ENCODE measurements at regions not wholly inside any gene's neighbourhood (a gene's known extent, or its start where the extent isn't known, plus 50 kb on each side); places are given as distances from the start of the nearest gene placed in this dataset.
"Not testable (repeated sequence)": the region's sequence is repeated elsewhere in the genome, so short reads cannot be mapped to it uniquely, and the experiment has no call there.

GRCh38 chr2:187782301-187782700 is 228.1 kb upstream of the TFPI start:
- DNase-seq (ENCODE audit: low read depth, low spot score), result no peak

DNA sequence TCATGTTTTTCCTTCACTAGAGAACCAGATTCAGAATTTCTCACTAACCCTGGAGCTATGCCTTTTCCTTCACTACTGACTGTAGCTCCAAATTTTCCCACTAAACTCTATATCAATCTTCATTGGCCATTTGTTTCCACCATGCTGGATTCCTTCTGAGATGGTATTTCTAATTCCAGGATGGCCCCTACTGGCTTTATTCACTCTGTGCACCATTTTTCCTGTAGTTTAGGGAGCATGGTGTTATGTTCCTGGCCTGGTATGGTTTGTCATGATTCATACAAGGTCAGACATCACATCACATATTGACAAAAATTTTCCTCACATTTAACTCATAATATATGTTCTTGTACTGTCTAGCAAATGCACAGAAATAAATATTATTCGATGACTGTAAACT is 229.2 kb upstream of the TFPI start:
- DNase-seq (ENCODE audit: low read depth, low spot score), result no peak

GRCh38 chr2:187784138-187784537 is 229.9 kb upstream of the TFPI start:
- not testable (repeated sequence) for DNase-seq (ENCODE audit: low read depth, low spot score)

- DNase-seq (ENCODE audit: low read depth, low spot score), result no peak
Observed at GRCh38 chr2:187799601-187800000, 245.4 kb upstream of the TFPI start.

- no peak for DNase-seq (ENCODE audit: low read depth, low spot score)
Observed at GRCh38 chr2:187803816-187804215, 249.6 kb upstream of the TFPI start.

DNA sequence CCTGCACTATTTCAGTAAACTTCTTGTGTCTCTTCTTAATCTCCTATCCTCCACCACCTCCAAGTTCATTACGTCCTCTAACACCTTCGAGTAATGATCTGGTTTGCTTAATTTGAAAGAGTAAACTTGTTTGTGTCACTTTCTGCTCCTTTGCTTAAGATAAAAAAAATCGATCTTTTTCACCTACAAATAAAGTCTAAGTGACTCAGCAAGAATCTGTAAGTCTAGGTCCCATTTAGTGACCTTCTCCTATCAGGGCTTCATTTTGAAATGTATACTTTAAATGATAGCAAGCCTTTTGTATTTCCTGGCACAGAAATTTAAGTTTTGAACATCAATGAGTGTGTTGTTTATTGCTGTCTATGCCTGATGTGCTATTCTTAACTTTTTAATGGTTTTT is 260.9 kb upstream of the TFPI start:
- no peak for DNase-seq (ENCODE audit: low read depth, low spot score)

DNA sequence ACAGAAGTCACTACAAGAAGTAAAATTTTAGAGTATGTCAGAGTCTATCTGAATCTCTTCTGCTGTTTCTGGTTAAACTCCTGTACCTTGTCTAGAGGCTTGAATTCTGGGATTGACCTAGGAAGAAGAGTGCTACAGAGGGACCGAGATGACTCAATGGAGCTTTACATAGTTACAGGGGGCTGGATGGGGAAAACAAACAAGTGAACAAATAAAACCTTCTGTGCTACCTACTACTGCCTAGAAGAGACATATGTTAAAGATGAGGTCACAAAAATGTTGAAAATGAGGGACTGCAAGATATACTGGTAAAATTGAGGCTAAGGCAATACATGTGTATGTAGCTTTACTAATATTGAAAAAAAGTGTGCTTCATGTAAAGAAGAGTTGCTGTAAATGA is 265.4 kb upstream of the TFPI start:
- DNase-seq (ENCODE audit: low read depth, low spot score), result no peak

GRCh38 chr2:187825108-187825507 is 270.9 kb upstream of the TFPI start:
- DNase-seq (ENCODE audit: low read depth, low spot score), result no peak

DNA sequence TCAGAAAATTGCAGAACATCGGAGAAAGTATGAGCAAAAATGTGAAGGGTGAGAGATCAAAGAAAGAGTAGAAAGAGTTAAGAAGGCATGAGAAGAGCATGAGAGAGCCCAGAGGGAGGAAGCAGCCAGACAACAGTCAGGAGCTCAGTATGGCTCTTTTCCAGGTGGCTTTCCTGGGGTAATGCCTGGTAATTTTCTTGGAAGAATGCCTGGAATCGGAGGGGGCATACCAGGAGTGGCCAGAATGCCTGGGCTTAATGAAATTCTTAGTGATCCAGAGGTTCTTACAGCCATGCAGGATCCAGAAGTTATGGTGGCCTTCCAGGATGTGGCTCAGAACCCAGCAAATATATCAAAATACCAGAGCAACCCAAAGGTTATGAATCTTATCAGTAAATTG is 271.8 kb upstream of the TFPI start:
- DNase-seq (ENCODE audit: low read depth, low spot score), result no peak

DNA sequence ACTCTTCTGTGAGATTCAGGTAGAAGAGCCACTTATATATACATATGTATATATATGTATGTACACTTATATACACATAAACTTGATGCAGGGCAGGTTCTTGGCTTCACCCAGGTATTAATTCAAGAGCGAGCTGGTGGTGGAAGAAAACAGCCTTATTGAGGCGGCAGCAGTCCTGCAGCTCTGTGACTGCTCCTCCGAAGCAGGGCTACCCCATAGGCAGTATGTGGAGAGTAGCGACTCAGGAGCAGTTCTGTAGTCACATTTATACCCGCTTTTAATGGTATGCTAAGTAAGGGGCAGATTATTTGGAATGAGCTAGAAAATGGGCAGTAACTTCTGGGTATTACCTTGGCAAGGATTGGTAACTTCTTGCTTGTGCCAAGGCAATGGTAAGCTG is 280.6 kb upstream of the TFPI start:
- DNase-seq (ENCODE audit: low read depth, low spot score), result no peak

DNA sequence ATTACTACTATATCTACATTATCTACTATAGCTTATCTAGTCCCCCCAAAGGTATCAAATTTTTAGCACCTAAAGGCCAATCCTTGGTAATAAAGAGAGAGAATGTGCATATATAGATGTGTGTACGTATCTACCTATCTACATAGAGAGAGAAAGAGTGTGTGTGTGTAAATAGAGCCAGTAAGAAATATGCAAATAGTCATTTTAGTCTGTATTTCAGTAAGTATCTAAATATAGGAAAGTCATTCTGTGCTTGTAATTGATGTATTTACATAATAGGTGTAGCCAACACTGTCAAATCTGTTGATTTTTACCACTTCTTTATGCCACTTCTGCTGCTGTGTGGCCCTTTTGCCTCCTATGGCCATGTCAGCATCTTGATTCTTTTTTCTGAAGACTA is 284.5 kb upstream of the TFPI start:
- no peak for DNase-seq (ENCODE audit: low read depth, low spot score)

GRCh38 chr2:187842315-187842714 is 288.1 kb upstream of the TFPI start:
- no peak for DNase-seq (ENCODE audit: low read depth, low spot score)

- no peak for DNase-seq (ENCODE audit: low read depth, low spot score)
Observed at GRCh38 chr2:187842978-187843847, 289.0 kb upstream of the TFPI start.

GRCh38 chr2:187847245-187848208 is 293.3 kb upstream of the TFPI start:
- DNase-seq (ENCODE audit: low read depth, low spot score), result no peak

- DNase-seq (ENCODE audit: low read depth, low spot score), result no peak
Observed at GRCh38 chr2:187851955-187852561, 297.8 kb upstream of the TFPI start.

- DNase-seq (ENCODE audit: low read depth, low spot score), result no peak
Observed at GRCh38 chr2:187853381-187853791, 299.2 kb upstream of the TFPI start.

DNA sequence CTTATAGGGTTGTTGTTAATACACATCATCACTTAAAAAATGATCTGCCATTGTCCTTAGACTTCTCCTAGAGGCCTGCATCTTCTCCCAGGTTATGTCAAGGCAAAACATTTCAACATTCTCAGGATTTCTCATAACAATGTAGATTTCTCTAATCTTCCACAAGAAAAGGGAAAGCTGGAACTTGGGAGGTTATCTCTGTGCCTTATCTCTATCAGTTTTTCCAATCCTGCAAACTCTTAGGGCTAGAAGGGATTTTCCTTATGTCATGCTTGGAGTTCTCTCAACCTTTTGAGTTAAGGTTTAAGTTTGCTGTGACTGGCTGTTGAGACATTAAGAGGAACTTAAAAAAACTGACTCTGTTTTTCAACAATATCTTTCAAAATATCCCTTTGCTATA is 300.6 kb upstream of the TFPI start:
- no peak for DNase-seq (ENCODE audit: low read depth, low spot score)

DNA sequence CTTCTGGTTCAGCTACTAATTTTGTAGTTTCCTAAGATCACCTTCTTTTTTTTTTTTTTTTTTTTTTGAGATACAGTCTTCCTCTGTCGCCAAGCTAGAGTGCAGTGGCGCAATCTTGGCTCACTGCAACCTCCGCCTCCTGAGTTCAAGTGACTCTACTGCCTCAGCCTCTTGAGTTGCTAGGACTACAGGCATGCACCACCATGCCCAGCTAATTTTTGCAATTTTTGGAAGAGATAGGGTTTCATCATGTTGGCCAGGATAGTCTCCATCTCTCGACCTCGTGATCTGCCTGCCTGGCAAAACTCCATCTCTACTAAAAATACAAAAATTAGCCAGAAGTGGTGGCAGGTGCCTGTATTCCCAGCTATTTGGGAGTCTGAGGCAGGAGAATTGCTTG is 301.5 kb upstream of the TFPI start:
- DNase-seq (ENCODE audit: low read depth, low spot score), result no peak

DNA sequence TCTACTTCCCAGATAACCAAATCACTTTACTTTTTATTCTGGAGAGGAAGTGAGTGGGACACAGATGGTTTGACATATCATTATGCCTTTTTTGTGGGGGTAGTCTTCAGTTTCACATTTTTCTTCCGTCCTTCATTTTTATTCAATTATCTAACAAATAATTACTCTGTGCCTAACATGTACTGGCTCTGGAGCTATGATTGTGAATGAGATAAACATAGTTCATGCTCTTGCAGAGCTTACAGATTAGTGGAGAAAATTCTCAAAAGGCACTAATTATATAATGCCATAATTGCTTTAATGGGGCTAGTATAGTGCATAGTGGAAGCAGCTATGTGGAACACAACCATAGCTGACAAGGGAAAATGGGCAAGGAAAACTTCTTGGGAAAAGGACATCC is 303.6 kb upstream of the TFPI start:
- no peak for DNase-seq (ENCODE audit: low read depth, low spot score)

- no peak for DNase-seq (ENCODE audit: low read depth, low spot score)
Observed at GRCh38 chr2:187862715-187863114, 308.5 kb upstream of the TFPI start.

GRCh38 chr2:187865025-187865424 is 310.8 kb upstream of the TFPI start:
- DNase-seq (ENCODE audit: low read depth, low spot score), result no peak

GRCh38 chr2:187867165-187867564 is 312.9 kb upstream of the TFPI start:
- DNase-seq (ENCODE audit: low read depth, low spot score), result no peak
